Endothelial cell of umbilical vein (primary cell): ENCODE measurements at regions not wholly inside any gene's neighbourhood (a gene's known extent, or its start where the extent isn't known, plus 50 kb on each side); places are given as distances from the start of the nearest gene placed in this dataset.

ENCODE experiments used
- BruUV-seq: library from RNA; stranded (reverse); fragments of 400-500 nt; replicated peaks from 2 replicates; lab custom pipeline; 2021; lab: Mats Ljungman, UMichigan
- CTCF ChIA-PET: fragments of 300-600, 350-600 bp; sonication (Branson Sonifier 250); formaldehyde crosslinking; loops from one replicate; lab custom pipeline; 2021; ENCODE audit warnings: antibody characterized with exemption, inconsistent platforms; lab: Charles Lee
- POLR2A ChIA-PET: fragments of 300-600, 350-600 bp; sonication (Branson Sonifier 250); formaldehyde crosslinking; loops from one replicate; lab custom pipeline; 2021; ENCODE audit warnings: antibody characterized with exemption, inconsistent platforms; lab: Charles Lee
- DNase-seq: peaks from one replicate; pipeline ENCODE4 v3.0.0-alpha.2; 2011; ENCODE audit warnings: low read depth, low spot score
- FAIRE-seq: peaks from 2 replicates; lab custom pipeline; 2011; peaks lifted over from hg19 to GRCh38; lab: Jason Lieb, UNC
- H2AFZ ChIP-seq: 2 replicates; pipeline ENCODE4 v1.6.0; 2012; ENCODE audit warnings: low read depth, low read length, control low read depth, inconsistent platforms
- H3K27ac ChIP-seq: 2 replicates; pipeline ENCODE4 v1.5.1; 2011; ENCODE audit warnings: low read depth, mild to moderate bottlenecking, control low read depth, low read length, moderate library complexity; ENCODE audit not compliant: insufficient read depth
- H3K27me3 ChIP-seq, 2 experiments: 2 replicates each; pipeline versions ENCODE4 v1.6.0 to v1.6.1; 2011; ENCODE audit warnings: low read length in 2 of 2, mixed read lengths in 1 of 2; ENCODE audit not compliant: control insufficient read depth in 2 of 2, insufficient read depth in 2 of 2
- H3K36me3 ChIP-seq, 2 experiments: 2 replicates in 1 of 2; 3 replicates in 1 of 2; pipeline ENCODE4 v1.5.1; 2011; ENCODE audit warnings: low read length in 2 of 2, mild to moderate bottlenecking in 1 of 2, moderate library complexity in 1 of 2; ENCODE audit not compliant: control insufficient read depth in 2 of 2, insufficient read depth in 2 of 2; ENCODE audit errors: extremely low read depth in 1 of 2
- H3K4me1 ChIP-seq: 3 replicates; pipeline ENCODE4 v1.5.1; 2011; ENCODE audit warnings: mild to moderate bottlenecking, low read length; ENCODE audit not compliant: control insufficient read depth, insufficient read depth; ENCODE audit errors: extremely low read depth
- H3K4me2 ChIP-seq: 2 replicates; pipeline ENCODE4 v1.6.1; 2011; ENCODE audit warnings: low read length, control low read depth, mixed read lengths; ENCODE audit not compliant: insufficient read depth
- H3K4me3 ChIP-seq, 3 experiments: fragments of 200-600 bp in 1 of 3; sonication (generic), shearing (Covaris generic) in 1 of 3; replicated peaks in 1 of 3; 2 replicates each; pipeline ENCODE4 v1.5.1; 2011 to 2016; ENCODE audit warnings: control low read depth in 3 of 3, low read length in 3 of 3, mild to moderate bottlenecking in 2 of 3, inconsistent platforms in 1 of 3, low read depth in 1 of 3, moderate library complexity in 1 of 3; ENCODE audit not compliant: insufficient read depth in 1 of 3
- H3K79me2 ChIP-seq: 2 replicates; pipeline ENCODE4 v1.6.0; 2012; ENCODE audit warnings: low read length, inconsistent platforms; ENCODE audit not compliant: control insufficient read depth, insufficient read depth
- H3K9ac ChIP-seq: replicated peaks from 2 replicates; pipeline ENCODE3; 2011; ENCODE audit warnings: low read length, control low read depth; ENCODE audit not compliant: insufficient read depth; ENCODE audit errors: extremely low read depth
- H3K9me1 ChIP-seq: replicated peaks from 3 replicates; pipeline ENCODE4 v1.6.0; 2011; ENCODE audit warnings: mild to moderate bottlenecking, low read length; ENCODE audit not compliant: control insufficient read depth, insufficient read depth; ENCODE audit errors: extremely low read depth
- H3K9me3 ChIP-seq: replicated peaks from 2 replicates; pipeline ENCODE4 v1.5.1; 2012; ENCODE audit warnings: low read length, inconsistent platforms; ENCODE audit not compliant: control insufficient read depth, insufficient read depth
- H4K20me1 ChIP-seq: replicated peaks from 2 replicates; pipeline ENCODE3; 2011; ENCODE audit warnings: mild to moderate bottlenecking, low read length; ENCODE audit not compliant: control insufficient read depth, insufficient read depth; ENCODE audit errors: extremely low read depth
- CTCF ChIP-seq, 2 donors: IDR thresholded peaks; 1 replicate in 1 of 2; 2 replicates in 1 of 2; pipeline ENCODE4 v1.5.1; 2011; ENCODE audit warnings: low read length in 2 of 2, mild to moderate bottlenecking in 2 of 2, moderate library complexity in 2 of 2, control low read depth in 1 of 2, inconsistent platforms in 1 of 2, low read depth in 1 of 2; ENCODE audit not compliant: insufficient read depth in 1 of 2; ENCODE audit errors: extremely low read depth in 1 of 2
- EZH2 ChIP-seq: IDR thresholded peaks from 2 replicates; pipeline ENCODE4 v1.6.1; 2012; ENCODE audit warnings: borderline replicate concordance, low read depth, mild to moderate bottlenecking, moderate library complexity, low read length, inconsistent platforms; ENCODE audit not compliant: severe bottlenecking
- FOS ChIP-seq: IDR thresholded peaks from 2 replicates; pipeline ENCODE4 v1.6.1; 2011; ENCODE audit warnings: mild to moderate bottlenecking, low read length, moderate library complexity, borderline replicate concordance; ENCODE audit not compliant: insufficient read depth
- GATA2 ChIP-seq: IDR thresholded peaks from 2 replicates; pipeline ENCODE4 v1.7.0; 2011; ENCODE audit warnings: low read depth, mild to moderate bottlenecking, moderate library complexity, mixed read lengths, low read length; ENCODE audit not compliant: insufficient read length, insufficient read depth
- JUN ChIP-seq: IDR thresholded peaks from 2 replicates; pipeline ENCODE4 v1.6.1; 2011; ENCODE audit warnings: borderline replicate concordance, low read depth; ENCODE audit not compliant: insufficient read length, insufficient read depth
- MAX ChIP-seq: IDR thresholded peaks from 2 replicates; pipeline ENCODE4 v1.6.1; 2011; ENCODE audit not compliant: insufficient read depth, insufficient read length
- MYC ChIP-seq: IDR thresholded peaks from one replicate; pipeline ENCODE4 v1.6.1; 2011; ENCODE audit warnings: mild to moderate bottlenecking, low read depth, low read length
- POLR2A ChIP-seq: IDR thresholded peaks from 2 replicates; pipeline ENCODE4 v1.6.1; 2012; ENCODE audit warnings: low read depth, mild to moderate bottlenecking, control low read depth, low read length
- POLR2AphosphoS5 ChIP-seq: IDR thresholded peaks from 2 replicates; pipeline ENCODE4 v1.6.1; 2012; ENCODE audit warnings: low read depth, mild to moderate bottlenecking, control low read depth, low read length, moderate library complexity; ENCODE audit not compliant: insufficient read depth
- dilution Hi-C: fragments of 300-500 bp; cut with MboI; formaldehyde crosslinking; loops from one replicate; pipeline ENCODE4 v1.15.0; 2019; ENCODE audit warnings: low sequenced_read_pairs; ENCODE audit not compliant: extremely low pct_ligation_motif_present
- intact Hi-C: fragments of 100-400 bp; cut with micrococcal nuclease; formaldehyde crosslinking; loops from one replicate; pipeline ENCODE4 v1.10.0; 2022

- Histone ChIP-seq H3K4me1 (no peaks in the 10 kb centered on the region), H3K4me3 (no peak overlapping the region), H3K27ac (no peak overlapping the region), H2AFZ (no peak overlapping the region), H3K36me3 (no peaks in the 10 kb centered on the region), H3K79me2 (no peaks in the 10 kb centered on the region), H3K9me3 (no peaks in the 10 kb centered on the region), H3K4me2 (no peak overlapping the region), H3K9ac (no peak overlapping the region), H3K27me3 (no peaks in the 10 kb centered on the region), H4K20me1 (no peaks in the 10 kb centered on the region), H3K9me1 (no peaks in the 10 kb centered on the region)
- FAIRE-seq (no peak), DNase-seq (no peak)
- TF ChIP-seq POLR2A: no peak
- TF ChIP-seq CTCF (IDR thresholded peaks at IDR 0.05; ENCODE audit: extremely low read depth in 1 of 2, insufficient read depth in 1 of 2, low read depth in 1 of 2, low read length in 2 of 2): no peak
- no peak for TF ChIP-seq MYC
- TF ChIP-seq POLR2AphosphoS5: no peak
- TF ChIP-seq FOS: no peak
- TF ChIP-seq EZH2: no peak
- no peak for TF ChIP-seq JUN
- TF ChIP-seq GATA2: no peak
- TF ChIP-seq MAX: no peak
- ChIA-PET POLR2A (no interaction called here), CTCF (interaction anchor here (1.1 kb wide), 1 partner anchor 11 kb away, joined by 3 read pairs; no protein-coding TSS in a partner anchor)
- no TSS peak for BruUV-seq
- dilution Hi-C loops (no loop called here), intact Hi-C loops (no loop called here)
These were observed 727.3 kb upstream of the PKDCC start for GRCh38 chr2:41320491-41320890.
